NCI-H226 (cell line): ENCODE measurements at regions not wholly inside any gene's neighbourhood (a gene's known extent, or its start where the extent isn't known, plus 50 kb on each side); places are given as distances from the start of the nearest gene placed in this dataset.
"Not testable (repeated sequence)": the region's sequence is repeated elsewhere in the genome, so short reads cannot be mapped to it uniquely, and the experiment has no call there.

Experiments used
- DNase-seq: peaks from one replicate; pipeline ENCODE4 v3.0.0-alpha.2; 2015

DNA sequence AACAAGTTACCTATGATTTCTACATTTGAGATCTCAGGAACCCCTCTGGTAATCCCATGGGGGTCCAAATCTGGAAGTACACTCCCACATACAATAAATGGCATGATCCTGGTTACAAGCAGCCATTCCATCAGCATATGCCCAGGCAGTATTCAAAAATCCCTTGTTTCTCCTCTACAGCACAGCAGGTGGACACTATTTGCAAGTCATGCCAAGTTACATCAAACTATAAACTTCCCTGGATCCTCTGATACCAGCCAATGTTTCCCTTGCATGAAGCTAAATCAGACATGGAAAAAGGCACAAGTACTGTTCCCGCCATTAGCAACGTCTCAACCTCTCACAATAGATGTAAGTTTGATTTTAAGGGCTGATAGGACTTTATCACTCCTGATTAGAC is 134.5 kb upstream of the PRSS16 start:
- DNase-seq: no peak

DNA sequence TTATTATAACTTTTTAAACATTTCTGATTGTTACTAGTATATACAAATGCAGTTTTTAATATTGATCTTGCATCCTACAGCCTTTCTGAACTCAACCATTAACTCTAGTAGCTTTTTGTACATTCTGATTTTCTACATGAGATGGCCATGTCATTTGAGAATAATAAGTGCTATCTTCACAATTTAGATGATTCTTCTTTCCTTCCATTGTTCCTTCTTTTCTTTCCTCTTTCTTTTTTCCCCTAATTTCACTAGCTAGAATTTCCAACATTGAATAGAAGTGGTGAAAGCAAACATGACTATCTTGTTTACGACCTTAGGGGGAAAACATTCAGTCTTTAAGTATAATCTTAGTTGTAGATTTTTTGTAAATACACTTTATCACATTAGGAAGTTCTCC is 128.2 kb upstream of the PRSS16 start:
- DNase-seq: no peak

DNA sequence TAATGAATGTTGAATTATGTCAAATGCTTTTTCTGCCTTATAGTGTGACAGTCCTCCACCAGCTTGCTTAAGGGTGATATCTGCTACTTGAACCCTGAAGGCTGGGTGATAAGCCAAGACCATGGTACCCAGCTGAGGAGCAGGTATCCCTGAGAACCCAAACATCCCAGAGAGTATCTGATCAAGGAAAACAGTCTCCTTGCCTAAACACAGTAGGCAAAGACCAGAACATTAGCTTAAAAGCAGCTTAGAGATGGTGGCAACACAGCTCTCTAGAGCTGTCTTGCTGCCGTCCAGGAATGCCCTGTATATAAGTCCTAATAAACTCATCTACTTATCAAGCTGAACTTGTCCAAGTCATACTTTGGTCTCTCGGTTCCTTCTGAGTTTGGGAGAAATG is 127.7 kb upstream of the PRSS16 start:
- DNase-seq: no peak

DNA sequence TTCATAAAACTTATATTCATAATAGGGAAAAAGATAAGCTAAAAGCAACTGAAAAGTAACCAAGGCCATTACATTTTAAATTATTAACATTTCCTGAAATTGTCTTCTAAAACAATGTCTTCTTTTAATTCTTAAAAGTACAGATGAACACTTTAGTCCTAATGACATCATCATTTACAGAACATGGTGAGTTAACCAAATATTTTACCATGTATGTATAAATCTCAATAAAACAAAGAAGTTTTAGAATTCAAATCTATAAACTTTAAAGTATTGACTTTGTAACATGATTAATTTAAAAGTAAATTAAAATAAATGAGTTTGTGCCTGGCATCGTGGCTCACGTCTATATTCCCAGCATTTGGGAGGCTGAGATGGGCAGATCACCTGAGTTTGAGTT is 125.9 kb upstream of the PRSS16 start:
- no peak for DNase-seq

DNA sequence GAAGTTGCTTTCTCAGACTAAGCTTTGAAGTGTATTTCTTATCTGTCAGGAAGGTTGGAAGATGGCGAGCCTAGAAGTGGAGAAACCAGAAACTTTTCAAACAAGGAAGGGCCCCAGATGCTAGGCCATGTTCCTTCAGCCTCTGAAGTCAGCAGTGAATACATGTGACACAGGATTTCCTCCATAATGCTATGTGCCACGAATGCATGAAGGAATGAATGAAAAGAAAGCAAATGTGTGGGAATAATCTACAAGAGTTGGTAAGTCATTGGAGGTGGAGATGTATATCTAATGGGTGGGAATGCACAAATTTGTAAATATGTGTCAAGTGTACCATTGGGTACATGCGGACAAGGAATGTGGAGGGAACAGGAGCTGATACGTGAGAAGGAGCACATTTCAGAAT is 123.2 kb upstream of the PRSS16 start:
- no peak for DNase-seq

DNA sequence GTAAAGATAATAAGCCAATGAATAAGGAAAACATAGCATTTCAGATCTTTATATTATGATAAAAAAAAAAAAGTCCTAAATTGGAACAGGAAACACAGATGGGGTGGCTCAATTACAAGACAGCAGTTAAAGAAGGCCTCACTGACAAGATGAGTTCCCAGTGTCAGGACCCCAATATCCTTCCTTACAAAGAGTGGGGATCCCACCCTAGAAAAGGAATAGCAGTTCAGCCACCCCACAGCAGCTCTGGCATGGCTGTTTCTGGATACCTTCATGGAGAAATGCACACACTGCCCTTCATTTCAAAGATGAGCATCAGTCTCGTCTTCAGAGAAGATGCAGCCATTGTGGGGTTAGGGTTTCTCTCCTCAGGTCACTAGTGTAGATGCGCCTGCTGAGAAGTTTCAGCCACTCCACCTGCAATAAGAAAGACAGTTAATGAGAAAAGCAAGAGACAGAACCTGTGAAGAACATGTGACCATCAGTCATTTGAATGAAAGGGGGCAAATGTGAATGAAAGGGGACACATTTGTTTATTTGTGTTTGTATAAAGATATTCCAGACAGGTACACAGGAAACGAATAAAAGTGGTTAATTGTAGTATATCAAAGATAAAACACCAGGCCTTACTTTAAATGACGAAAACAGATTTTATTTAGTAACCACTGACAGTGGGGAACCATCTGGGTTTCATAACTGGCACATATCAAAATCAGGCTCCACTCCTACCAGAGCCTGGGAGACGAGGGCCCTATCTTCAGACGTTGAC is 121.3 kb upstream of the PRSS16 start:
- no peak for DNase-seq

DNA sequence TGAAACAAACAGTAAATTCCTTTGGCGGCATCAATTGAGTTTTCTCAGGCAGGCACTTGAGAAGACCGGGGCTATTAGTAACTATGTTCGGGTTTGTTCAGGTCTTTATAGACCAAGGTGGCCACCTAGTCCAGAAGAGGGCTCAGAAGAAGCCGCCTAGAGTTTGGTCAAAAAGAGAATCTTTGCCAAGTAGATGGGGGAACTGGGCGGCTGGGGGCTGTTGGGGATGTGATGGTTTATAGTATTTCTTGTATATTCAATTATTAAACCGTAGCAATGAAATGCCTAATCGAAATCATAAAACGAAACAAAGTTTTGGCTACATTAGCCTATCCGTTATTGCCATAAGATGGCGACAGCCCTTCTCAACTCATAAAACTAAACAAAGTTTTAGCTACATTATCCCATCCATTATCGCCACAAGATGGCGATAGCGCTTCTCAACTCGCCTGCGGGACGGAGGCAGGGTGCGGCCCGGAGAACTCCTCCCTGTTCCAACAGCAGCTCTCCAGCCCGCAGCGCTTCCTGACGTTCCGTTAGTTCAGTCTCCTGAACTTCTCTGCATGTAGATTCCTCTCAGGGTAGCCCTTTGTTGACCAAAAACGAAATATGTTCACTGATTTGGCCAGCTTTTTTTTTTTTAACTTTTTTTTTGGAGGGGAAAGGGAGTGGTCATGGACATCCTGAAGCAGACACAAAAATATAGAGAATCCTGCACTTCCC is 120.5 kb upstream of the PRSS16 start:
- peak; percentile 78 for DNase-seq

DNA sequence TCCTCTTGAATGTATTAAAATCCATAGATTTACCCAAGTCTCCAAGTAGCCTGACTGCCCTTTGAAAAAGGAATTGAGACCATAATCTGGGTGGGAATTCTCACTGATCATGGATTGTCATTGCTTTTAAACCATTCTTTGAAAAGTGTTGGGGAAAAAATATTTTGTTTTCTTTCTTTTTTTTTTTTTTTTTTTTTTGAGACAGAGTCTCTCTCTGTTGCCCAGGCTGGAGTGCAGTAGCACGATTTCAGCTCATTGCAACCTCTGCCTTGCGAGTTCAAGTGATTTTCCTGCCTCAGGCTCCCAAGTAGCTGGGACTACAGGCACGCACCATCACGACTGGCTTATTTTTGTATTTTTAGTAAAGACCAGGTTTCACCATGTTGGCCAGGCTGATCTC is 119.6 kb upstream of the PRSS16 start:
- not testable (repeated sequence) for DNase-seq

DNA sequence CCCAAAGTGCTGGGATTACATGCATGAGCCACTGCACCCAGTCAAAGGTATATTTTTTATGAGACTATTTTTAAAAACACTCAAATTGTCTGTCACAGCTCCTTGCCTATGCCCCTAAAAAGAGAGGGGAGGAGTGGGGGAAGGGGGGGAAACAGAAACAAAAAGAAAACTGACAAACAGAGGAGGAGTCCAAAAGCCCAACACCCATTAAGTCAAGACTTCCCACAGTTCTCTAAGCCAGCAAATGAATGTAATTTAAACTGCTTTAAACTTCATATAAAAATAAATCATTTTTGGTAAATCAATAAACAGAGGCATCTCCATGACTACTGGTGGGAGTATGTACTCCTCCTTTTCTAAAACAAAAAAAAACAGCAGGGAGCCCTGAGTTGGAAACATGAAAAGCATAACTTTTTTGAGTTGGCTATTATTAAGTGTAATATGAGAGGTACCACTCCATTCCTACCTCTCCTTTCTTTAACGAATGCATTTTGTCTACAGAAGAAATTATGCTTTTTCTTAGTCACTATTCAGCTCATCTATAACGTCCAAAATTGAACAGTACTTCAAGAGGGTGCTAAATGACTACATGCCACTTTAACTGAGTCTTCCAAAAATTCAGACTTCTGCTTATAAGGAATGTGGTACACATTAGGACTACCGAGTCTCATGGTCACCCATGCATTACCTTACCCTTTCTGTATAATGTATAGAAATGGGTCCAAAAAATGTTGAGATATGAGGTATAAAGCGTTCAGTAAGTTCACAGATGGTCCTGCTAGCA is 119.0 kb upstream of the PRSS16 start:
- no peak for DNase-seq

DNA sequence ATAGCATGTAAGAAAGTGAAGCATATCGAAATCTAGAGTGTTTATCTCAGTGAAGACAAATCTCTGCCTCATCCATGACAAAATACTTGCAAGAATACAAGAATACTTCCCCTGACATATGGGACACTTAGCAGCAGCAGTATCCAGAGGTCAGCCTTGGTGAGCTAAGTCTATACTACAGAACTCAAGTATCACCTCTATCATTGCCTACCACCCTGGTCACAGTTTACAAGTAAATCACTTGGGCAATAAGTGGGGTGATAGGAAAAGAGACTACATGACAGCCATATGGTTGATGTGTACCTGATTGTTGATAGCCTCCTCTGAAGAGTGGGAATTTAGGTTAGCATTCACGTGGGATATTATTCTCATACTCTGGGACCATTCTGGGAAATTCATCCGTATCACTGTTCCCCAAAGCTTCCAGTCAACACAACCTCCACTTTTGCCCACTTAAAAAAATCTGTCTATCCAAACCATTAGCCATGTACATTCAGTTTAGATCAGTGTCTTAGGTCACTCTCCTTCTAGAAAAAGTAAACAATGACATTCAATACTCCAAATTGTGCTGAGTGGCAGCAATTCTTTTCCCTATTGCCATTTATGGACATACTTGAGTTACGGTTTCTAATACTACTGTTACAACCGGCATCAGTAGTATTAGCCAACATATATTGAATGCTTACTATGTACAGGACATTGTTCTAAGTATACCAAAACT is 118.2 kb upstream of the PRSS16 start:
- DNase-seq: no peak

DNA sequence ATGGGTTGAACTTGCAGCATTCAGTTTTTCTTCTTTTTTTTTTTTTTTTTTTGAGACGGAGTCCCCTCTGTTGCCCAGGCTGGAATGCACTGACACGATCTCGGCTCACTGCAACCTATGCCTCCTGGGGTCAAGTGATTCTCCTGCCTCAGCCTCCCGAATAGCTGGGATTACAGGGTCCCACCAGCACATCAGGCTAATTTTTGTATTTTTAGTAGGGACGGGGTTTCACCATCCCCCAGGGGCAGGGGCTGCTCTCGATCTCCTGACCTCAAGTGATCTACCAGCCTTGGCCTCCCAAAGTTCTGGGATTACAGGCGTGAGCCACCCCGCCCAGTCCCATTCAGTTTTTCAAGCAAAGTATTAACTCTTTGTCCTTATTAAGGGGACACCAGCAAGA is 117.6 kb upstream of the PRSS16 start:
- no peak for DNase-seq

DNA sequence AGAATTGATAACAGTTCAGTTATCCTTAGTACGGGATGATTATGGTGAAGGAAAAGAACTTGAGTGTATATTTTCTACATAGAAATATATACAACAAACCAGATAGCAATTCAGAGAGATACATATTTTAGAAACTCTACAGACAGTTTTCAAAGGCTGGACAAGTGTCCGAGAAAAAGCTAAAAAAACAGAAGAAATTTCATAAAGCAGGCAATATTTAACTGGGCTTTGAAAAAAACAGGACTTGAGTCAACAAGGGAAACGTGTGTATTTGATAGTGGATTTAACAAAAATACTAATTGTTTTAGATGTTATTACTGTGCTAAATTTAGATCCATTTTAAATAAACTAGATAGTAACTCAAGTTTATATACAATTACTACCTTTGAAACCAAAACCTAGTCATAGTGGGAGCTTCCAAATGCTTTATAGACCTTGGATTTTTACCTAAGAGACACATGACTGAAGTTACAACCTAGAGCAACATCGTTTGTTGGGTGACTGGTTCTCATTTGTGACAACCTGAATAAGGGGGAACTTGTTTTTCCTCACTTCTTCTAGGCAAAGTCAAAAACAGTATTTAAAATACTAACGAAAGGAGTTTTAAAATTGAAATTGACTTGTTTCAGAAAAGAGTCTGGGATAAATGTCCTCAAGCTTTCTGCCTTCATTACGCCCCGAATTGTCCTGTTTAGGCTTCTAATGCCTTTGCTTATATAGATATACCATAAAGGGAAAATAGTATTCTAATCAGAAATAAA is 116.7 kb upstream of the PRSS16 start:
- no peak for DNase-seq

DNA sequence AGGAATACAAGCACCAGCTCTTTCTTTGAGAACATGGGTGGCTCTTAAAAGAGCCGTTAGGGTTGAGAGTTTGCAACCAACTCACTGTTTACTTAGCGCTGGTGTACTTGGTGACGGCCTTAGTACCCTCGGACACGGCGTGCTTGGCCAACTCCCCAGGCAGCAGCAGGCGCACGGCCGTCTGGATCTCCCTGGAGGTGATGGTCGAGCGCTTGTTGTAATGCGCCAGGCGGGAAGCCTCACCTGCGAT is 115.3 kb upstream of the PRSS16 start:
- not testable (repeated sequence) for DNase-seq

DNA sequence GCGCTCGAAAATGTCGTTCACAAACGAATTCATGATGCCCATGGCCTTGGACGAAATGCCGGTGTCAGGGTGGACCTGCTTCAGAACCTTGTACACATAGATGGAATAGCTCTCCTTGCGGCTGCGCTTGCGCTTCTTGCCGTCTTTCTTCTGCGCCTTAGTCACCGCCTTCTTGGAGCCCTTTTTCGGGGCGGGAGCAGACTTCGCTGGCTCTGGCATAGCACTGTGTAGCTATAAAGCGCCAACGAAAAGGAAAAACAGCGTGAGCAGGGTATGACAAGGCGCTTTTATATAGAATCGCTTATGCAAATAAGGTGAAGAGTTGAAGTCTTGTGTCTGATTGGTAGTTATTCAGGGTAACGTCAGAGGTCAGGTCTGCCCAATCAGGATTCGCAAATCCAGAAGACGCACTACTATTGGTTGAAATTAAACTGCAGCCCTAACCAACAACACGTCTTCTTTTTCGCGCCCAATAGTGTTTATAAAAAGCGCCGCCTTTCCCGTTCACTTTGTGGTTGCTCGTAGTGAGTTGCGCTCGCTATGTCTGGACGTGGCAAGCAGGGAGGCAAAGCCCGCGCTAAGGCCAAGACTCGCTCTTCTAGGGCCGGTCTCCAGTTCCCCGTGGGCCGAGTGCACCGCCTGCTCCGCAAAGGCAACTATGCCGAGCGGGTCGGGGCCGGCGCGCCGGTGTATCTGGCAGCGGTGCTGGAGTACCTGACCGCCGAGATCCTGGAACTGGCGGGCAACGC is 114.8 kb upstream of the PRSS16 start:
- peak; percentile 96 for DNase-seq

DNA sequence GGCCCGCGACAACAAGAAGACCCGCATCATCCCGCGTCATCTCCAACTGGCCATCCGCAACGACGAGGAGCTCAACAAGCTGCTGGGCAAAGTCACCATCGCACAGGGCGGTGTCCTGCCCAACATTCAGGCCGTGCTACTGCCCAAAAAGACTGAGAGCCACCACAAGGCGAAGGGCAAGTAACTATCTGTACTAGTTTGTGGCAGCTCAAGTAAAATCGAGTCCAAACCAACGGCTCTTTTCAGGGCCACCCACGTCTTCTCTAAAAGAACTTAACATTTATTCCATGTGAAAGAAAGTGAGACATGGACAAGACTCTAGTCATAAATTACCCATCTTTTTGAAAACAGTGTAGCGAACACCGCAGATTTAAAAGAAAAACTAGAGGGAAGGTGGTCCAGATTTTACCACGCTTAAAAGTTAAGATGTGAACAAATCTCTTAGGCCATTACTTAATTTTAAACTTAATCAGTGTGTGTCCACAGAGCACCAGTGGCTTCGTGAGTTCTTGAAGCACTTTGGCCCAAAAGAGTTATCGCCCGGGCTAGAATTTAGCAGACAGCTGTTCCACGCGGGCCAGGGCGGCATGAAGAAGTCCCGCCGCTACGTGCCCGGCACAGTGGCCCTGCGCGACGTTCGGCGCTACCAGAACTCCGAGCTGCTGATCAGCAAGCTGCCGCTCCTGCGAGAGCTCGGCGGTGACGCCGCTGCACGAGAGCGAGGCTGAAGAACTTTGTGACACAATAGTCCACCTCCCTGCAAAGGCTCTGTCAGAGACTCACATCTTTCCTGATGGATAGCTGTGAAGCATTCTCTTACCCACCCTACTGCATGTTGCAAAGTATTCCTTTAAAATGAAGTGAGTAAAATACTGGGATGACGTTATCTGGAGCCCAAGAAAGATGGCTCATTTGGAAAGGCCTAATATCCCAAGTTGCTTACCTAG is 113.9 kb upstream of the PRSS16 start:
- no peak for DNase-seq

DNA sequence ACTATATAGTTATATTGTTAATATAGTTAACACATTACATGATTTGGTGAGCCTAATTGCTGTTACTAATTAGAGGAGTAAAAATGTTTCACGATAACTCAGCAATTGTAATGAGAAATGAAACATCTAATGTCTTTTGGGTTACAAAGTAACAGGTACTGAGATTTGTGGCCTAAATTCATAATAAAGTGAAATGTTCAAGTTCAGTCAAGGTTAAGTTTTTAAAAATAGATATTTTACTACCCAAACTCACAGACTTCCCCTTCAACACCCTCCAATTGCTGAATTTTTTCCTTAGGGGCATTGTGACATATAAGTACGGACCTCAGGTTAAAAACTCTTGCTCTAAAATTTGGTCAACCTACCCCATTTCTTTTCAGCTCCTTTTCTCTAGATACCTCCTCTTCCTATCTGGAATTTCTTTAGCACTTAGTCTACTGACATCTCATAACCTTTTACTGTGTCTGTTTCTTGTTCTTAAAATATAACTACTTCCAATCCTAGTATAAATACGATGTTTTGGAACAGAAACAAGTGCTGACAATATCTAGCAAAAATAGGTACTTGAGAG is 112.3 kb upstream of the PRSS16 start:
- DNase-seq: no peak

DNA sequence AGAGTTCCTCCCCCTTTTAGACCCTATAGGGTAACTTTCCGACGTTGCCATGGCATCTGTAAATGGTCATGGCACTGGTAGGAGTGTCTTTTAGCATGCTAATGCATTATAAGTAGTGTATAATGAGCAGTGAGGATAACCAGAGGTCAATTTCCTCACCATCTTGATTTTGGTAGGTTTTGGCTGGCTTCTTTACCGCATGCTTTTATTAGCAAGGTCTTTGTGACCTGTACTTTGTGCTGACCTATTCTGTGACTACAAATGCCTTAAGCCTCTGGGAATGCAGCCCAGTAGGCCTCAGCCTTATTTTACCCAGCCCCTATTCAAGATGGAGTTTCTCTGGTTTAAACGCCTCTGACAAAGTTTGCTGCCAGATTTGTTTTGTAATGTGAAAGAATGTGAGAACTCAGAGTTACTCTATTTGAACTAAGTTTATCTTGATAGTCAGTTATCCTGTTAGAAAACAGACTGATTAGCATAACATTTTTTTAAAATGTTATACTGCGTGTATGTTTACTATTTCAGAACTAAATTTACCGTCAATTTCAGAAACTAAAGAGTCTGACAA is 111.3 kb upstream of the PRSS16 start:
- no peak for DNase-seq

DNA sequence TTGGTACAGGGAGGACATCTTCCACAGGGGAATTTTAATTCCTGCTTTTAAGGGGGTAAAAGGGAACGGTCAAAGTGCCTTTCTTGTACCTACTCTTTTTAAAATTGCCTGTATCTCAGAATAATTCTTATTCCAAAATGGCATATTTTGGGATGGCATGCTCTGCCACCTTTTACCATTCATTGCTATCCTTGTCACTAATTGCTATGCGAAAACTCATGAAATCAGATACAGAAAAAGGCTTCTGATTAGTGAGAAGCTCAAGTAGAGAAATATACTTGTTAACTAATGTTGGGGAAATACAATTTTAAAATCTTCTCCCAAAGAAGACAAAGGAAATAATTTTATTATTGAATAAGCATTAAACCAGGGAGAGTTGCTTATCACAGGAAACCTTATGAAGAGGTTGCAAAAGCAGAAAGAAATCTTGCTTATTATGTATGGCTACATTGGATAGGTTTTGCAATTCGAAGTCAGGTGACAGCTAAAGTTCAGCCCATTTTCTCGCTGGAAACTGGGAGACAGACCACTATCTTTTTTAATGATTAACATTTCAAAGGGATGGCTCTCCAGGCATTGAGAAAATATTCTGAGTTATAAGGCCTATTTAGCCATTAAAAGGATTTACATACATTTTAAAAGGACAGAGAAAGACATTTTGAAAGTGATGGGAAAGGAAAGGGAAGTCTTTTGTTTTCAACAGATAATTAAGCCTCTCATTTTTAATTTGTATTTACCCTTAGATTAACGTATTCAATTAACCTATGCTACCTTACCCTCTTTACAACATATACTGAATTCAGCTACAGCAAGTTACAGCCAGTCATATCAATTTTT is 110.3 kb upstream of the PRSS16 start:
- no peak for DNase-seq

DNA sequence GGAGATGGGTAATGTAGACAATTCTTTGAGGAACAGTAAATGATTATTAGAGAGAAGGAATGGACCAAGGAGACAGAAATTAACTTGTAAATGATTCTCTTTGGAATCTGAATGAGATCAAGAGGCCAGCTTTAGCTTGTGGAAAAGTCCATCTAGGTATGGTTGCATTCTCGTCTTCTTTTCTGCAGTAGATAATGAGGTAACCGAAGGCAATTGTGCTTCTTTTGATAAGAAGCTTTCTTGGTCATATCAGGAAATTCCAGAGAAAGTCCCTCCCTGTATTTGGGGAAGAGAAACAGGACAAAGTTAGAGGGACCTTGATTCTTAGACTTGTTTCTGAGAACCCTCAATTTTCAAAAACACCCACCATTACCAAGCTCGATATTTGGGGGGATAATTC is 109.1 kb upstream of the PRSS16 start:
- no peak for DNase-seq
